ENCODE measurements at regions not wholly inside any gene's neighbourhood (a gene's known extent, or its start where the extent isn't known, plus 50 kb on each side); places are given as distances from the start of the nearest gene placed in this dataset.

DNA sequence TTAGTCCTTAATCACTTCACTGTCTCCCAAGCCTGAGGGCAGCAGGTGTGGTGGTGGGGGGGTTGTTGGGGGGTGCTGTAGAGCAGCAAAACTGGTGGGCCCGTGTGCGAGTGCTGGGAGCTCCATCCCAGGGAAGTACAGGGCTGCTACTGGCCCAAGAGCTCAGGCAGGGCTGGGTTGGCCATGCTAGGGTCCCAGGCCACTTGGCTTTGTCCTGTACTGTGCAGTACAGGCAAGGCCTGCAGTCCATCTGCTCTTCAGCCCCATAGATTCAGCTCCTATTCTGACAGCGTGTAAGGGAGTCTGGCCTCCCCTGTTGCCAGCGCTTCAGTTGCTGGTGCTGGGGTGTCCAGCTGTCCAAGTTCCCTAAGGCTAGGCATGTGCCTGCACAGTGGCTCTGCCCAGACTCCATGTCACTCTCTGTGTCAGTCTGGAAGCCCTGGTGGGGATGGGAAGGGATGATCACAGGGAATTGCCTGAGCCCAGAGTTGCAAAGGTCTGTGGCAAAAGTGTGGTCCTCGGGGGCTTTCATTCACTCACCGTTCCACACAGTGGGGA is 1261.7 kb downstream of the EFNB2 start:
- TF ChIP-seq, protein P1, sequence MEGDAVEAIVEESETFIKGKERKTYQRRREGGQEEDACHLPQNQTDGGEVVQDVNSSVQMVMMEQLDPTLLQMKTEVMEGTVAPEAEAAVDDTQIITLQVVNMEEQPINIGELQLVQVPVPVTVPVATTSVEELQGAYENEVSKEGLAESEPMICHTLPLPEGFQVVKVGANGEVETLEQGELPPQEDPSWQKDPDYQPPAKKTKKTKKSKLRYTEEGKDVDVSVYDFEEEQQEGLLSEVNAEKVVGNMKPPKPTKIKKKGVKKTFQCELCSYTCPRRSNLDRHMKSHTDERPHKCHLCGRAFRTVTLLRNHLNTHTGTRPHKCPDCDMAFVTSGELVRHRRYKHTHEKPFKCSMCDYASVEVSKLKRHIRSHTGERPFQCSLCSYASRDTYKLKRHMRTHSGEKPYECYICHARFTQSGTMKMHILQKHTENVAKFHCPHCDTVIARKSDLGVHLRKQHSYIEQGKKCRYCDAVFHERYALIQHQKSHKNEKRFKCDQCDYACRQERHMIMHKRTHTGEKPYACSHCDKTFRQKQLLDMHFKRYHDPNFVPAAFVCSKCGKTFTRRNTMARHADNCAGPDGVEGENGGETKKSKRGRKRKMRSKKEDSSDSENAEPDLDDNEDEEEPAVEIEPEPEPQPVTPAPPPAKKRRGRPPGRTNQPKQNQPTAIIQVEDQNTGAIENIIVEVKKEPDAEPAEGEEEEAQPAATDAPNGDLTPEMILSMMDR (conservative IDR thresholded peaks at IDR 0.05; ENCODE audit: low read depth, low read length), result no peak
- no peak for TF ChIP-seq EZH2 (IDR thresholded peaks at IDR 0.05; ENCODE audit: low read length, unreplicated experiment)
